Left hindlimb (tissue), 1 donor: ENCODE measurements at regions not wholly inside any gene's neighbourhood (a gene's known extent, or its start where the extent isn't known, plus 50 kb on each side); places are given as distances from the start of the nearest gene placed in this dataset.
"Not testable (repeated sequence)": the region's sequence is repeated elsewhere in the genome, so short reads cannot be mapped to it uniquely, and the experiment has no call there.

Experiments used
- DNase-seq: peaks from one replicate; pipeline ENCODE4 v3.0.0-alpha.2; 2018

- DNase-seq = no peak
Observed at GRCh38 chr10:14423111-14423744, 92.5 kb upstream of the FRMD4A start.

GRCh38 chr10:14422431-14422830 is 91.7 kb upstream of the FRMD4A start:
- DNase-seq = no peak

- DNase-seq = no peak
Observed at GRCh38 chr10:14421941-14422340, 91.2 kb upstream of the FRMD4A start.

- not testable (repeated sequence) for DNase-seq
Observed at GRCh38 chr10:14417336-14417735, 86.6 kb upstream of the FRMD4A start.

DNA sequence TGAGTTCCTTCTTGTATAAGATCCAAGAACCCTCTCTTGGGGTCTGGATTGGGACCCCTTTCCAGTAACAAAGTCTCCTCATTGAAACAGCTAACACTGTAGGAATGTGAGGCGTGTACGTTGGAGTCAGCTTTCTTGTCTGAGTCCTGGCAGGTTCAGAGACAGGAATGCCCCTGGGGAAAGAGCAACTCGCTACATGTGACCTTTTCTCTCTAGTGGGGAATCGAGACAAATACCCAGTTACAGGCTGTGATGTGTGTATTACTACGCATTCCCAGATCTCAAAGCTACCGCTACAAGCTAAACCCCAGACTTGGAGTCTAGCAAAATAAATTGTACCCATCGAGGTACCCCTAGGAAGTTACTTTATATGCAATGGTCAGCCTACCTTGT is 85.6 kb upstream of the FRMD4A start:
- DNase-seq = no peak

GRCh38 chr10:14415676-14416307 is 85.1 kb upstream of the FRMD4A start:
- DNase-seq = no peak

- no peak for DNase-seq
Observed at GRCh38 chr10:14414901-14415300, 84.2 kb upstream of the FRMD4A start.

DNA sequence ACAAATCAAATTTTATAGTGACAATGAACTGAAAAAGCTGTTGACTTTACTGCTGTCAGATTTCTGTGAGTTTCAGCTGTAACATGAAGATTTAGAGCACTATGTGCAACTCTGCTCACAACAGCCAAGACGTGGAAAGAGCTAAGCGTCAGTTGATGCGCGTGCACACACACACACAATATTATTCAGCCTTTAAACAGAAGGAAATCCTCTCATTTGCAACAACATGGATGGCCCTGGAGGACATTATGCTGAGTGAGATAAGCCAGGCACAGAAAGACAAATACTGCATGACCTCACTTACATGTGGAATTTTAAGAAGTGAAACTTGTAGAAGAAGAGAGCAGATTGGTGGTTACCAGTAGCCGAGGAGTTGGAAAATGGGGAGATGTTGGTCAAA is 82.8 kb upstream of the FRMD4A start:
- DNase-seq = no peak

GRCh38 chr10:14412624-14413023 is 81.9 kb upstream of the FRMD4A start:
- DNase-seq = no peak

GRCh38 chr10:14409856-14410458 is 79.2 kb upstream of the FRMD4A start:
- DNase-seq = no peak

GRCh38 chr10:14409247-14409646 is 78.5 kb upstream of the FRMD4A start:
- DNase-seq = no peak

GRCh38 chr10:14408139-14408538 is 77.4 kb upstream of the FRMD4A start:
- no peak for DNase-seq

DNA sequence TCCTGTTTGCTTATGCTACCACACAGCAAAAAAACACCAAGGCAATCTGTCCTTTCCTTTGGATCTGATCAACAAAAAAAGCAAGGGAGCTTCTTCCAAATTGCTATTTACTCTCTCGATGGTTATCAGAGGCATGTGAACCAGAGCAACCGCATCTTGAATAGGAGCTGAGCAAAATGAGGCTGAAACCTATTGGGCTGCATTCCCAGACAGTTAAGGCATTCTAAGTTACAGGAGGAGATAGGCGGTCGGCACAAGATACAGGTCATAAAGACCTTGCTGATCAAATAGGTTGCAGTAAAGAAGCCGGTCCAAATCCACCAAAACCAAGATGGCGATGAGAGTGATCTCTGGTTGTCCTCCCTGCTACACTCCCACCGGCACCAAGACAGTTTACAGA is 76.8 kb upstream of the FRMD4A start:
- no peak for DNase-seq

DNA sequence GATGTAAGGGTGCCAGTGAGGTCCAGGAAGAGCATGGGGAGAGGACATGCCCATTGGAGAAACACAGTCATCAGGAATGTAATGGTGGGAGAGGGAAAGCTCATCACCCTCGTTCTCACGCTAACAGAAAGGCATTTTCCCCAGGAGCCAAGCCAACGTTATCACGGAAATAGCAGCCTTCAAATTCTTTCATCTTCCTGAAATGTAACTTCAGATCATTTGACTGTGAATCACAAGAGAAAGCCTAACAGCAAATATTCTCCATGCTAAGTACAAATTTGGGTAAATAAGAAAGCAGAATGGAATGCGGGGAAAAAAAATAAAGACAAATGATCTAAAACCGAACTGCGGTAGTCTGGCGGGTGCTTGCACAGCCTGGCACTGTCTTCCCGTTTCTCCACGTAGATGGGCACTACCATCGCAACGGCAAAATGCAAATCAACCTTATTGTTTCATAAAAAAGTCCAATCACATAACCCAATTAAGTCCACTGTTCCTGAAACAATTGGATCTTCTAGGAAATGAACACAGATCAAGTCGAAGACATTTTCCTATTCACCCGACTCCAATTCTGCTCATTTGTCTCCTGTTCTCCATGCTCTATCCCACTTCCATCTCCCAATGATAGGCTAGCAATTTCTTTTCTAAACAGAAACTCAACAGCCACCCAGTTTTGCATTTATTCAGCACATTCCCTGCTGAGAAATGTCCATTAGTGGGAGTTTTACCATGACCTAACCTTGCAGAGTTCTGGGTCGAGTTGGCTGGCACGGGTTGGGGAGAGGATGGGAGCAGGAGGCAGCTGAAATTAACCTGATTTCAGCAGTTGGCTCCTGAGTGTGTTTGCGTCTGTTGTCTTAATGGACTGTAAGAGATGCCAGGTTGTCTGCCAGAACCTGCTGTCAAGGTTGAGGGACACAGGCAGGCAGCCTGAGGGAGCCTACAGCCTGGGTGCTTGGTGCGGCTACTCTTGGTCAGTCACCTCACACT is 74.6 kb upstream of the FRMD4A start:
- no peak for DNase-seq

DNA sequence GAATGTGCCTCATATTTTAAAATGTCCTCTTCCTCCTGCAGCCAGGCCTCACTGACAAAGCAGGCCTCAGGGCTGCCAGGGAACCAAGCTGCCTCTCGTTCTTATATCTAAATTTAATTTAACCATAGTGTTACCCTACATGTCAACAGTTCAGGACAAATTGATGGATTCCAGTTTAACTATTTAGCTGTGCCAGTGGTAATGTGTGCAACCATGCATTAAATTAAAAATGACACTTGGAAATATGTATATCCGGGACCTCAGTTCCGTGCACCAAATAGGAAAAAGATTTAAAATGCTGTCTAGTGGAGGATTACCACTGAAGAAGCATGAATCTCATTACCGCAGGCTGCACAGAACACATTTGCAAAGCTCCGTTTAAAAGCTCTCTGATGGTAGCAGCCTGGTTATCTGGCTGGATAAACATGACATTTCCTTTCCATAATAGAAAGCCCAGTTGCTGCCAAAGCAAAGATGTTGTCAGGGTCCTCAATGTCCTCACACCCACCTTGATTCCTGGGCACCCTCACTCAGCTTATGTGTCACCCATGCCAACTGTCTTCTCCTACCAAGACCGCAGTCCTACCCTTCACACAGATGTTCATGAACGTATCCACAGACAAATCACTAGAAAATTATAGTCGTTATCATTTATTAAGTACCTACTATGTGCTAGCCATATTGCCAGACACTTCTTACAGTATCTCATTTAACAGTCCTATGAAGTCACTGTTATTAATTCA is 73.3 kb upstream of the FRMD4A start:
- DNase-seq = no peak

GRCh38 chr10:14403359-14403758 is 72.6 kb upstream of the FRMD4A start:
- DNase-seq = no peak

DNA sequence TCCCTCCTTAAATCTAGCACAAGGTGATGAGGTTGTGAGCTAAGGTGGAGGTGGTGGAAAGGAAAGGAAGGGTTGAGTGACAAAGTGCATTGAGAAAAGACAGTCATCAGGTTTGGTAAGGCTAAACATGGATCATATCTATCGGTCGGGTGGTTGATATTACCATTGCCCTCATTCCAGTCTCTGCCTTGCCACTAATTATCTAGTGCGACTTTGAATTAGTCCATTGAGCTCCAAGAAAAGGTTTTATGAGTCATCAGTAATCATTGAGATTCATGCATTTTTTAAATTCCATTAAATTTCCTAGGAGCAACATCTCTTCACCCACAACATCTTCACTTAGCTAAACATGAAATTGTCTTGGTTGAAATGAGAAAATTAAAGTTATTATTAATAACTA is 68.9 kb upstream of the FRMD4A start:
- no peak for DNase-seq

DNA sequence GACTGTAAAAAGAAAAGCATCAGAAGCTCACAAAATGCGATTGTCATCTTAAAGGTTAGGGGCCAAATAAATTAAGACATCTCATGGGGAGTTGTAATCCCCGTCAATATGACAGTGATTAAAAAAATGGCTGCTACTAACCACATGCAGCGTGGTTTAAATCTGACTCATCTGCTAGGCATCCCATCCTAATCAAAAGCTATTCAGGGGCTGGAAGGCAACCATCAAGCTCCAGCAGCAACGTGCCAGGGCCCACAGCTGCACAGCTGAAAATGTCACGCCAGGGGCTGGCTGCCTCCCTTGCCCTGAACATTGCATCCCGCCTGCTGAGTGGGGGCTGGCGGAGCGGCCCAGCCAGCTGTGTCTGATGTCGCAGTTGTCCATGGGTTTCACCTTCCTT is 66.3 kb upstream of the FRMD4A start:
- peak; percentile 86 for DNase-seq

DNA sequence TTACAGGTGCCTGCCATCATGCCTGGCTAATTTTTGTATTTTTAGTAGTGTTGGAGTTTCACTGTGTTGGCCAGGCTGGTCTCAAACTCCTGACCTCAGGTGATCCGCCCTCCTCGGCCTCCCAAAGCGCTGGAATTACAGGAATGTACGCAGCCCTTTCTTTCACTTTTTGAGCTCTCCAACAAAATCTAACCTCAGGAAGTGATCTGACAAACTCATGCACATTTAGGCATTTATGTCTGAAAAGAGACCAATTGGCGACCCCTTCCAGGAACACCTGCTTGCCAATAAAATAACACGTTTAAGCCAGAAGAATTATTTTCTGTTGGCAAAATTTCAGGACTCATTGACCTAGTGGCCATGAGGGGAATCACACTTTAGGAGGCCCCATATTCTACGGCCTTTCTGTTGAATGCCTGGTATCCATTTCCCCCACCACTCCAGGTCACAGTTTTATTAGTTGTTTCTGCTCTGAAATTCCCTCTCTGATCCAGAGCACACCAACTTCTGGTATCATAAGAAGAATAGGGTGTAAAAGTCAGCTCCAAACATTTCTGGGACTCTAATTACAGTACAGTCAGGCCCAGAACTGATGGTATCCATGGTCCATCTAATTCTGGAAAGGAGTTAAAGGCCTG is 65.8 kb upstream of the FRMD4A start:
- no peak for DNase-seq

DNA sequence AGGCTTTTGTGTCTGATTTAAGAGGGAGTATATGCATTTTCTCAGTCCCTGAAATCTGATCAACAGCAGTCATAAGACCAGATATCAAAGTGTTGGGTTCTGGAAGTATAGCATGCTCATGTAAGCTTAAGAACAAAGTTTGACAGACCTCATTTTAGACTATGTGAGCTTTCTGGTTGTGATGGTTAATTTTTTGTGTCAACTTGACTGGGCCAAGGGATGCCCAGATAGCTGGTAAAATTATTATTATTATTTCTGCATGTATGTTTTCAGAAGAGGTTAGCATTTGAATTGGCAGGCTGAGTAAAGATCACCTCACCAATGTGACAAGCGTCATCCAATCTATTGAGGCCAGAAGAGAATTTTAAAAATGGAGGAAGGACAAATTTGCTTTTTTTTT is 63.5 kb upstream of the FRMD4A start:
- no peak for DNase-seq

DNA sequence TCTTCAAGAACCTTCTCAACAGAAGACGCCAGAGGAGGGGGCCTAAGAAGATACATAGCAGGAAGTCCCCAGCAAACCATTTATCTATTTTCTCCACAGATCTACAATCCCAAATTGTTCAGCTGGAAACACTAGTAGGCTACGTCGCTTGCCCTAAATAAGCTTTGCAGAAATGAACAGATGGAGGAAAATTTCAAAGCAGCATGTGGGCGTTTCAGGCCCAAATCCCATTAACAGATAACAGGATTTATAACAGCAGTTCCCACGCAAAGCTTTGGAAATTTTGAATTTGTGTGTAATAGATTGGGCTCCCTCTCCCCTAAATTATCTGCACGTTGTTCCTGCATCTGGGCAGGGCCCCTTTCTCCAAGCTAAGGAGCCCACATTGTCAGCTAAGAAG is 60.6 kb upstream of the FRMD4A start:
- no peak for DNase-seq

- no peak for DNase-seq
Observed at GRCh38 chr10:14389981-14390590, 59.4 kb upstream of the FRMD4A start.
